ENCODE measurements at regions not wholly inside any gene's neighbourhood (a gene's known extent, or its start where the extent isn't known, plus 50 kb on each side); places are given as distances from the start of the nearest gene placed in this dataset.

DNA sequence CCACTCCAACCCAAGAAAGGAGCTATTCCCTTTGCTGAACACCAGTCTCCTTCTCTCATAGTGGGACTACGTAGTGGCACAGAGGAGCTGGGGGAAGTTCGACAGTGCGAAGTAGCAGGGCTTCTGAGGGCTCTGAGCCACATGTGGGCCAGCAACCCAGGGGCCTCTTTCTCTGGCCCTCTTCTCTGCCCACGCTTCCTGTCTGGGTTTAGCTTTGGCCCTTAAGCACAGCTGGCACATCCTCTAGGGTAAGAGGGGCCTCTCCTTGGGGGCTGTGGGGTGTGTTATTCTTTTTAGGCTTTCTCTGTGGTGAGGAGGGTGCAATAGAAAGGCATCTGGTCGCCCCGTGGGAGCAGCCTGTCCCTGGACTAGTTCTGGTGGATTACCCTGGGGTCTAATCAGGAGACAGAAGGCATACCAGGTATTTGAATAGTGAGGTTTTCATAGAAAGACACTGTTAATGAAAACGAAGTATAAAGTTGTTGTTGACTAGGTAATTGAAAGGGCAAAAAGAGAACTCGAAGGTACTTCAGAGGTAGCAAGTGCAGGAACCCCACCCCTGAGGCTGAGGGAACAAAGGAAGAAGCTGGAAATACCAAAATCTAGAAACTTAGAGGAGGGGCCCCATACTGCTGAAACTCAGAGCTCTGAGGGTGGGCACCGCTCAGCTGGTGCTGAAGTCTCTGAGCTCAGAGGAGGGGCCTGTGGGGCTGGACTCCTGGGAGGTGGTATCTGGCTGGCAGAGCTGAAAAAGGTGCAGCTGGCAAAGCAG is 151.9 kb upstream of the RPS6KA3 start:
- intact Hi-C loops (cut with DNase I): no loop called here
- H3K4me3 ChIP-seq: no peak overlapping the region
- DNase-seq (ENCODE audit: low spot score in 2 of 2): no peak
- no peak overlapping the region for H3K27ac ChIP-seq
- TF ChIP-seq, protein P1, sequence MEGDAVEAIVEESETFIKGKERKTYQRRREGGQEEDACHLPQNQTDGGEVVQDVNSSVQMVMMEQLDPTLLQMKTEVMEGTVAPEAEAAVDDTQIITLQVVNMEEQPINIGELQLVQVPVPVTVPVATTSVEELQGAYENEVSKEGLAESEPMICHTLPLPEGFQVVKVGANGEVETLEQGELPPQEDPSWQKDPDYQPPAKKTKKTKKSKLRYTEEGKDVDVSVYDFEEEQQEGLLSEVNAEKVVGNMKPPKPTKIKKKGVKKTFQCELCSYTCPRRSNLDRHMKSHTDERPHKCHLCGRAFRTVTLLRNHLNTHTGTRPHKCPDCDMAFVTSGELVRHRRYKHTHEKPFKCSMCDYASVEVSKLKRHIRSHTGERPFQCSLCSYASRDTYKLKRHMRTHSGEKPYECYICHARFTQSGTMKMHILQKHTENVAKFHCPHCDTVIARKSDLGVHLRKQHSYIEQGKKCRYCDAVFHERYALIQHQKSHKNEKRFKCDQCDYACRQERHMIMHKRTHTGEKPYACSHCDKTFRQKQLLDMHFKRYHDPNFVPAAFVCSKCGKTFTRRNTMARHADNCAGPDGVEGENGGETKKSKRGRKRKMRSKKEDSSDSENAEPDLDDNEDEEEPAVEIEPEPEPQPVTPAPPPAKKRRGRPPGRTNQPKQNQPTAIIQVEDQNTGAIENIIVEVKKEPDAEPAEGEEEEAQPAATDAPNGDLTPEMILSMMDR (IDR thresholded peaks at IDR 0.05): no peak
- no peaks in the 10 kb centered on the region for H3K27me3 ChIP-seq
- H3K9me3 ChIP-seq: no peaks in the 10 kb centered on the region
- no peaks in the 10 kb centered on the region for H3K36me3 ChIP-seq
- H3K4me1 ChIP-seq: no peaks in the 10 kb centered on the region

DNA sequence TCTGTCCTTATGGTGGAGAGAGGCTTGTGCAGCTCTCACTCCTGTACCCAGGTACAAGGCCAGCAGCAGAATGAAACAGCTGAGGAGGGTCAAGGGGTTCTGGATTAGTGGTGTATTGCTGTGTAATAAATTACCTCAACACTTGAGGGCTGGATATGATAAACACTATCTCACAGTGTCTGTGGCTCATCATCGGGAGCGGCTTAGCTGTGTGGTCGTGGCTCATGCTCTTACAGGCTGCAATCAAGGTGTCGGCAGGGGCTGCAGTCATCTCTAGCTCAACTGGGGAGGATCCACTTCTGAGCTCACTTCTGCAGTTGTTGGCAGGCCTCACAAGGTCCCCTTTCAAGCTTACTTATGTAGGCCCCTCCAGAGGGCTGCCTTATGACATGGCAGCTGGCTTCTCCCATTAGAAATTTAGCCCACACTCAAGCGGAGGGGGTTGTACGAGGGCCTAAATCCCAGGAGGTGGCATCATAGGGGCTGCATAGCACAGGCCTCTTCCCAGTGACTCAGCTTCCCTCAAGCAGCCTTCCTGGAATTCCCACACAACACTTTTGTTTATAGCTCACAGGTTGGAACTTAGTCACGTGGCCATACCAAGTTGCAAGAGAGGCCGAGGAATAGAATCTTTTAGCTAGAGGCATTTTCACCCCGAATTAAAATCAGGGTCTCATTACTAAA is 148.2 kb upstream of the RPS6KA3 start:
- intact Hi-C loops (cut with DNase I): no loop called here
- Histone ChIP-seq H3K9me3 (no peaks in the 10 kb centered on the region), H3K4me3 (no peak overlapping the region), H3K27ac (no peak overlapping the region), H3K27me3 (no peaks in the 10 kb centered on the region), H3K4me1 (no peaks in the 10 kb centered on the region), H3K36me3 (no peaks in the 10 kb centered on the region)
- TF ChIP-seq, protein P1 (IDR thresholded peaks at IDR 0.05): no peak
- DNase-seq (ENCODE audit: low spot score in 2 of 2): no peak

DNA sequence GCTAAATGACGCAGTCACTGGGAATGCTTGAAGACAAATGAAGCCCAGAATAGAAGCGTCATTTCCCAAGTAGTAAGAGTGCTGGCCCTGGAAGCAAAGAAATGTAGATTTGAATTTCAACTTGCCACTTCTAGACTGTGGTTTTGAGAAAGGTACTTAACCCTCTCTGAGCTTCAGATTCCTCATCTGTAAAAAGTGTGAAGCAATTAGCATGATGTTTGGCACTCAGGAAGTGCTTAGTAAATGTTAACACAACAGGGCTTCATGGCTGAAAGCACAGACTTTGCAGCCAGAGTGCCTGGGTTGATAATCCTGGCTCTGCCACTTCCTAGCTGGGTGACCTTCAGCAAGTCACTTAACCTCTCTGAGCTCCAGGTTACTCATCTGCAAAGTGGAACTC is 147.4 kb upstream of the RPS6KA3 start:
- H3K4me3 ChIP-seq: no peak overlapping the region
- H3K4me1 ChIP-seq: no peaks in the 10 kb centered on the region
- H3K36me3 ChIP-seq: no peaks in the 10 kb centered on the region
- no peaks in the 10 kb centered on the region for H3K9me3 ChIP-seq
- TF ChIP-seq, protein P1 (IDR thresholded peaks at IDR 0.05): no peak
- no peaks in the 10 kb centered on the region for H3K27me3 ChIP-seq
- no peak for DNase-seq (ENCODE audit: low spot score in 2 of 2)
- intact Hi-C loops (cut with DNase I): no loop called here
- no peak overlapping the region for H3K27ac ChIP-seq

DNA sequence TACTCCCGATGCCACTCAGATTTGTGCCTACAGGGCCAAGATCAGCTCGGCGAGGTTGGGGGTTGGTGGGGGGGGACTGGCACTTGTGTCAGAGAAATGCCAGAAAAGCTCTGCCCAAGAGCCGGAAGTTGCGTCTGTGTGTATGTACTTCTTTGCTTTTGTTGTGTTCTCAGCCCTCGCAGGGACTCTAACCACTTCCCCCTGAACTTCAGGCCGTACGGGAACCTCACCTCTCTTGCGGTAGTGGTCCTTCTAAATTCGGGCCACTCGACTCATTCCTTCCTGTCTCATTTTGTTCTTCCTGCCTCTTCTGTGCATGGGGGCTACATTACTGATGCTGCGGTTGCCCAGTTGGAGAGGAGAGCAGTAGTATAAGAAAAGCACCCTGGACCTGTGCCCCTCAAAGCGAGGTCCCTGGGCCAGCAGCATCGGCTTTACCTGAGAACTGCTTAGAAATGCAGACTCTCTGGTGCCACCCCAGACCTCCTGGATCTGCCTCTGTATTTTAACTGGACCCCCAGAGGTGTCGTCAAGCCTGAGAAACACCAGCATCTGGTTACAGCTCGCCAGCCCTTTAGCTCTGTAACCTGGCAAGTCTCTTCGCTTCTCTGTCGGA is 146.3 kb upstream of the RPS6KA3 start:
- intact Hi-C loops (cut with DNase I): no loop called here
- TF ChIP-seq, protein P1 (IDR thresholded peaks at IDR 0.05): no peak
- peak in 1 of 2 donors; percentile 64 for DNase-seq (ENCODE audit: low spot score in 2 of 2)
- no peaks in the 10 kb centered on the region for H3K9me3 ChIP-seq
- no peak overlapping the region for H3K4me3 ChIP-seq
- H3K27ac ChIP-seq: no peak overlapping the region
- no peaks in the 10 kb centered on the region for H3K36me3 ChIP-seq
- no peaks in the 10 kb centered on the region for H3K27me3 ChIP-seq
- no peaks in the 10 kb centered on the region for H3K4me1 ChIP-seq

DNA sequence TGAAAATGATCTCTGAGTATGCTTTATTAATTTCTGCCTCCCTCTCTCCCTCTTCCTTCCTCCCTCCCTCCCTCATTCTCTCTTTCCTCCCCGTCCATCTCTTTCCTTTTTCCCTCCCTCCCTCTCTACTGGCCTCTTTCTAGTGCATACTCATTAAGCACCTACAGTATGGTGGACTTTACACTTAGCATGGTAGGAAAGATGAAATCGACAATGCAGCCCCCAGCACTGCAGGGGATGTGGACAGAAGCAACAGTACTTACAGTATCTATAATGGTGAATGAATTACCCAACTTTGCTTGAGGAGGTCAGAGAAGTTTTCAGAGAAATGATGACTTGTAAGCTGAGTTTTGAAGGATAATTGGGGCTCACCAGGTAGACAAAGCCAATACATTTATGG is 143.8 kb upstream of the RPS6KA3 start:
- TF ChIP-seq, protein P1 (IDR thresholded peaks at IDR 0.05): no peak
- Histone ChIP-seq H3K27ac (no peak overlapping the region), H3K27me3 (no peaks in the 10 kb centered on the region), H3K36me3 (no peaks in the 10 kb centered on the region), H3K9me3 (no peaks in the 10 kb centered on the region), H3K4me3 (no peak overlapping the region), H3K4me1 (no peaks in the 10 kb centered on the region)
- no peak for DNase-seq (ENCODE audit: low spot score in 2 of 2)
- intact Hi-C loops (cut with DNase I): no loop called here
